Astrocyte (in vitro differentiated cells and primary cell): ENCODE measurements at regions not wholly inside any gene's neighbourhood (a gene's known extent, or its start where the extent isn't known, plus 50 kb on each side); places are given as distances from the start of the nearest gene placed in this dataset.

Source experiments
- DNase-seq: peaks from one replicate; pipeline ENCODE4 v3.0.0-alpha.2; 2010; ENCODE audit warnings: low read depth
- FAIRE-seq: peaks from 2 replicates; lab custom pipeline; 2011; peaks lifted over from hg19 to GRCh38; lab: Jason Lieb, UNC
- H2AFZ ChIP-seq: 2 replicates; pipeline ENCODE4 v1.6.0; 2012; ENCODE audit warnings: low read depth, low read length, inconsistent platforms
- H3K27ac ChIP-seq: 2 replicates; pipeline ENCODE4 v1.5.1; 2011; ENCODE audit warnings: low read depth, low read length, inconsistent platforms
- H3K27me3 ChIP-seq: 2 replicates; pipeline ENCODE4 v1.6.0; 2011; ENCODE audit warnings: low read length, inconsistent platforms; ENCODE audit not compliant: insufficient read depth
- H3K36me3 ChIP-seq: 2 replicates; pipeline ENCODE4 v1.5.1; 2011; ENCODE audit warnings: low read length, inconsistent platforms; ENCODE audit not compliant: insufficient read depth
- H3K4me1 ChIP-seq: 2 replicates; pipeline ENCODE4 v1.5.1; 2011; ENCODE audit warnings: low read length, inconsistent platforms; ENCODE audit not compliant: insufficient read depth
- H3K4me2 ChIP-seq: 2 replicates; pipeline ENCODE4 v1.6.0; 2012; ENCODE audit warnings: low read length, inconsistent platforms
- H3K4me3 ChIP-seq: 2 replicates; pipeline ENCODE4 v1.5.1; 2011; ENCODE audit warnings: low read depth, mild to moderate bottlenecking, low read length, inconsistent platforms; ENCODE audit not compliant: insufficient read depth
- H3K79me2 ChIP-seq: 2 replicates; pipeline ENCODE4 v1.6.0; 2012; ENCODE audit warnings: mild to moderate bottlenecking, low read length, inconsistent platforms; ENCODE audit not compliant: insufficient read depth
- H3K9ac ChIP-seq: 2 replicates; pipeline ENCODE4 v1.6.0; 2012; ENCODE audit warnings: mild to moderate bottlenecking, low read length, inconsistent platforms
- H3K9me3 ChIP-seq: 2 replicates; pipeline ENCODE4 v1.5.1; 2012; ENCODE audit warnings: low read depth, mild to moderate bottlenecking, low read length, inconsistent platforms; ENCODE audit not compliant: insufficient read depth
- H4K20me1 ChIP-seq: 2 replicates; pipeline ENCODE4 v1.6.0; 2012; ENCODE audit warnings: low read length, inconsistent platforms; ENCODE audit not compliant: insufficient read depth
- H3K27ac Mint-ChIP-seq: one replicate; pipeline ENCODE4 v1.8.0; 2021; ENCODE audit warnings: mild to moderate bottlenecking, mixed read lengths; ENCODE audit not compliant: unreplicated experiment
- H3K27me3 Mint-ChIP-seq: one replicate; pipeline ENCODE4 v1.8.0; 2021; ENCODE audit warnings: low read depth, mixed read lengths; ENCODE audit not compliant: unreplicated experiment
- H3K36me3 Mint-ChIP-seq: one replicate; pipeline ENCODE4 v1.8.0; 2021; ENCODE audit warnings: low read depth, mixed read lengths; ENCODE audit not compliant: unreplicated experiment
- H3K4me1 Mint-ChIP-seq: one replicate; pipeline ENCODE4 v1.8.0; 2021; ENCODE audit warnings: low read depth, mixed read lengths; ENCODE audit not compliant: unreplicated experiment
- H3K4me3 Mint-ChIP-seq: one replicate; pipeline ENCODE4 v1.8.0; 2021; ENCODE audit warnings: mild to moderate bottlenecking, moderate library complexity, mixed read lengths; ENCODE audit not compliant: unreplicated experiment
- H3K9me3 Mint-ChIP-seq: one replicate; pipeline ENCODE4 v1.8.0; 2021; ENCODE audit warnings: mild to moderate bottlenecking, mixed read lengths; ENCODE audit not compliant: unreplicated experiment
- CTCF ChIP-seq: IDR thresholded peaks from 2 replicates; pipeline ENCODE4 v1.5.1; 2011; ENCODE audit warnings: low read depth, mild to moderate bottlenecking, inconsistent platforms, low read length, moderate library complexity; ENCODE audit not compliant: insufficient read depth
- EZH2 ChIP-seq: IDR thresholded peaks from 2 replicates; pipeline ENCODE4 v1.6.1; 2012; ENCODE audit warnings: mild to moderate bottlenecking, low read length, inconsistent platforms; ENCODE audit not compliant: insufficient read depth

- Histone ChIP-seq H3K27me3 (no peaks in the 10 kb centered on the region), H3K36me3 (no peaks in the 10 kb centered on the region), H3K9ac (no peak overlapping the region), H3K4me3 (no peak overlapping the region), H3K27ac (no peak overlapping the region), H3K4me2 (peak overlapping the region; percentile 45), H3K9me3 (no peaks in the 10 kb centered on the region), H2AFZ (no peak overlapping the region), H4K20me1 (no peaks in the 10 kb centered on the region), H3K4me1 (no peaks in the 10 kb centered on the region), H3K79me2 (no peaks in the 10 kb centered on the region)
- no peak overlapping the region for H3K4me3 Mint-ChIP-seq
- H3K4me1 Mint-ChIP-seq = peaks cover 12% of the 10 kb centered on the region
- no peaks in the 10 kb centered on the region for H3K36me3 Mint-ChIP-seq
- no peak for FAIRE-seq
- peak overlapping the region; percentile 0 for H3K27ac Mint-ChIP-seq
- TF ChIP-seq CTCF (no peak), EZH2 (no peak)
- DNase-seq = peak; percentile 7
- H3K27me3 Mint-ChIP-seq = no peaks in the 10 kb centered on the region
- peaks cover 1% of the 10 kb centered on the region for H3K9me3 Mint-ChIP-seq
Measured at GRCh38 chr13:86932776-86933334, 738.3 kb upstream of the SLITRK5 start.

- no peak overlapping the region for H3K27ac ChIP-seq
- H3K27me3 Mint-ChIP-seq = no peaks in the 10 kb centered on the region
- no peaks in the 10 kb centered on the region for H3K9me3 ChIP-seq
- H3K36me3 ChIP-seq = no peaks in the 10 kb centered on the region
- no peaks in the 10 kb centered on the region for H4K20me1 ChIP-seq
- H3K27ac Mint-ChIP-seq = peak overlapping the region; percentile 67
- H3K27me3 ChIP-seq = no peaks in the 10 kb centered on the region
- H3K9ac ChIP-seq = no peak overlapping the region
- FAIRE-seq = no peak
- peaks cover 1% of the 10 kb centered on the region for H3K9me3 Mint-ChIP-seq
- no peak for DNase-seq
- H3K36me3 Mint-ChIP-seq = no peaks in the 10 kb centered on the region
- TF ChIP-seq EZH2 = no peak
- TF ChIP-seq CTCF = no peak
- no peak overlapping the region for H3K4me2 ChIP-seq
- no peak overlapping the region for H2AFZ ChIP-seq
- peaks cover 12% of the 10 kb centered on the region for H3K4me1 Mint-ChIP-seq
- no peaks in the 10 kb centered on the region for H3K4me1 ChIP-seq
- H3K4me3 ChIP-seq = no peak overlapping the region
- no peaks in the 10 kb centered on the region for H3K79me2 ChIP-seq
- H3K4me3 Mint-ChIP-seq = no peak overlapping the region
Measured at GRCh38 chr13:86933676-86934075, 737.5 kb upstream of the SLITRK5 start.

GRCh38 chr13:86937316-86937715 is 733.9 kb upstream of the SLITRK5 start:
- no peaks in the 10 kb centered on the region for H3K36me3 Mint-ChIP-seq
- DNase-seq = no peak
- FAIRE-seq = no peak
- no peak overlapping the region for H3K4me3 Mint-ChIP-seq
- peaks cover 9% of the 10 kb centered on the region for H3K4me1 Mint-ChIP-seq
- TF ChIP-seq CTCF = no peak
- no peak for TF ChIP-seq EZH2
- Histone ChIP-seq H3K9ac (no peak overlapping the region), H3K79me2 (no peaks in the 10 kb centered on the region), H3K4me1 (no peaks in the 10 kb centered on the region), H3K4me3 (no peak overlapping the region), H3K27me3 (no peaks in the 10 kb centered on the region), H3K9me3 (no peaks in the 10 kb centered on the region), H3K36me3 (no peaks in the 10 kb centered on the region), H2AFZ (no peak overlapping the region), H4K20me1 (no peaks in the 10 kb centered on the region), H3K4me2 (no peak overlapping the region), H3K27ac (no peak overlapping the region)
- H3K27ac Mint-ChIP-seq = no peak overlapping the region
- no peaks in the 10 kb centered on the region for H3K27me3 Mint-ChIP-seq
- H3K9me3 Mint-ChIP-seq = no peaks in the 10 kb centered on the region
